ENCODE measurements at regions not wholly inside any gene's neighbourhood (a gene's known extent, or its start where the extent isn't known, plus 50 kb on each side); places are given as distances from the start of the nearest gene placed in this dataset.
"Not testable (repeated sequence)": the region's sequence is repeated elsewhere in the genome, so short reads cannot be mapped to it uniquely, and the experiment has no call there.

DNA sequence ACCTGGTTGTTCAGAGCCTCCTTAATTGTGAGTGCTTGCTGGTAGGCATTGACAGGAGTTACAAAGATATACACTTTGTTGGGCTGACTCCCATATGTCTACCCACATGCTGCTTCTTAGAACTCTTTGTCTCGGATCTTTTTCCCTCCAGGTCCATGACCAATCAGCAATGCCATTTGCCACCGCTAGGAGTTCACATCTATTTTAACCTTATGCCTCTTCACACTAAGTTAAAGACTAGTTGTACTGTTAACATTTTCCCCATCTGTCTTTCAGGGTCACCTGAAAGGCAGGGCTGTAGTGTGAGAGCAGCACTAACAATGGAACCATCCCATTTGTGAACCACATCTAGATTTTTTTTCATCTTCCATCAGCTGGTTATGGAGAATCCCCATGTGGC, 226.7 kb upstream of the NPY start:
- DNase-seq: no peak

DNA sequence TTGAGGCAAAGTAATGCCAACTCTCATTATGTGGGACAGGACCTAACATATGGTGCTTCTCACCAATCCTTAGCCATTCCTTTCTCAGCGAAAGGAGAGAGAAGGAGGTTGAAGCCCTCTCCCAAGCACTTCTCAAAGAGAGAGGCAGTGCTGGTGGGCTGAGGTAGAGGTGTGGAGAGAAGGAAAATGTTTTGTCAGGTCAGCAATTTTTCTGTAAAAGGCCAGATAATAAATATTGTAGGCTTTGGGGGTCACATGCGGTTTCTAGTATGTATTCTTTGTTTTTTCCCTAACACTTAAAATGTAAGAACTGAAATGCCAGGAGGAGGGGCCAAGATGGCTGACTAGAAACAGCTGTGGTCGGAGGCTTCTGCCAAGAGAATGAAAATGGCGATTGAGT, 225.0 kb upstream of the NPY start:
- no peak for DNase-seq

DNA sequence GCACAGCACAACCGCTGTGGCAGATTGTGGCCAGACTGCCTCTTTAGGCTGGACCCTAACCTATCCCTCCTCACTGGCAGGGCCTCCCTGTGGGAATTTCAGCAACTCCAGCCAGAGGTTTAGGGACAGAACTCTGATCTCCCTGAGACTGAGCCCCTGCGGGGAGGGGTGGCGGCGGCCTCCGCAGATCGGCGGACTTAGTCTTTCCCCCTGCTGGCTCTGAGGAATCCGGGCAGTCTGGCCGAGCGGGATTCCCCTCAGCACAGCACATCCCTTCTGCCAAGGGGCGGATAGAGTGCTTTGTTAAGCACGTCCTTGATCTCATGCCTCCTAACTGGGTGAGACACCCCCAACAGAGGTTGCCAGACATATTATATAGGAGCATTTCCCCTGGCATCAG, 224.2 kb upstream of the NPY start:
- no peak for DNase-seq

DNA sequence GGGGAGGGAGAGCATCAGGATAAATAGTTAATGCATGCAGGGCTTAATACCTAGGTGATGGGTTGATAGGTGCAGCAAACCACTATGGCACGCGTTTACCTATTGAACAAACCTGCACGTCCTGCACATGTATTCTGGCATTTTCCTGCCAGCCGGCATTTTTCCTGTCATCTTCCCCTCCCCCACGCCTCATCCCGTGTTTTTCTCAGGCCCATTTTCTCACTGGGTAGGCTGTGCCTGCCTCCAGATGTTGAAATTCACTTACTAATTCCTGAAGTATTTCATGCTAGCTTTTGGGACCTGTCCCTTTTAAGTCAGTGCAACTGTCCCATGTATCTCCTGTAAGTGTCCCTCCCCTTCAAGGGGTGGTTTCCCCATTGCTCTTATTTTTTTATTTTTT, 220.3 kb upstream of the NPY start:
- DNase-seq: no peak

DNA sequence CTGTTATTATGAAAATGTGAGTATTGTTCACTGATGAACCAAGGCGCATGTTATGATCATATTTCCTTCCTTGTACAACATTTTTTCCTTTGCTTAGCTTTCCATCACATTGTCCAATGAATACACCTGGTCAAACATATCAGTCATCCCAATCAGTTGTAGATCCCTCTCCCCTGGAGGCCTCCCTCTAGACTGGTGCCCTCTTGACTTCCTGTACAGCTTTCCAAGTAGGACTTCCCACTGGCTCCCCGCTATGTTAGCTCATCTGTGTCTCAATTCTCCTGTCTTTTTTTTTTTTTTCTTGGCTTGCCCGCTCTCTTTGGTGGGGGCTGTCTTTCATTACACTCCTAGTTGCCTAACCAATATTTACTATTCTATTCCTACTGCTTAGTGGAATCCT, 214.2 kb upstream of the NPY start:
- no peak for DNase-seq

DNA sequence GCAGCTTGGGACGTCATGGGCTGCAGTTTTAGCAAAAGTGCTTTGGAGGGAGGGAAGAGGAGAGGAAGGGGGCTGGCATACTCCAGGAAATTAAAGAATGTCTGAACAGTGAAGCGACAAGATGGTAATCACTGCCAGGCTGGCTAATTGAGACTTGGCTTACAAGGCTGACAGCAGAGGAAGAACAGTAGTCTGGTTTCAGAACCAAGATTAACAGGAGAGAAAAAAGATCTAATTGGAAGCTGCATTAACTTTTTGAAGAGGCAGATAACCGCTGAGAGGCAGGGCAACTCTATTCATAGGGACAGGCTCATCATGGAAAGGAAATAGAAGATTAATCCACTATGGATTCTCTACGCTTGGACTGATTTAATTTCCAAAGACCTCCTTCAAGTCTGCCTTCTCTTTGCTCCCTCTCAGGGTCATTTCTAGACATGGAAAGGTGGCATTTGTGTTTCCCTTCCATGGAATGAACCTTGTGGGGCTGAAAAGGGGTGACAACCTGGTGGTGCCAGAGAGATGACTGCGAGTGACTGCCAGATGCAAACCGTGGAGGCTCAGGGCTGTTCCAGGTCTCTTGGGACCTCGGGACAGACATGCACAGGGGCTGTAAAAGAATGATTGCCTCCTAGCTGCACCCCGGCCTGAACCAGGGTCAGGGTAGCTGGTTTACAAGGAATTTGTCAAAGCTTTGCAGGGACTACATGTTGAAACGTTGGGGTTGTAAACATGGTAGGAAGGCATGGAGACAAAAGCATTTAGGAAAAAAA, 210.2 kb upstream of the NPY start:
- DNase-seq: no peak

DNA sequence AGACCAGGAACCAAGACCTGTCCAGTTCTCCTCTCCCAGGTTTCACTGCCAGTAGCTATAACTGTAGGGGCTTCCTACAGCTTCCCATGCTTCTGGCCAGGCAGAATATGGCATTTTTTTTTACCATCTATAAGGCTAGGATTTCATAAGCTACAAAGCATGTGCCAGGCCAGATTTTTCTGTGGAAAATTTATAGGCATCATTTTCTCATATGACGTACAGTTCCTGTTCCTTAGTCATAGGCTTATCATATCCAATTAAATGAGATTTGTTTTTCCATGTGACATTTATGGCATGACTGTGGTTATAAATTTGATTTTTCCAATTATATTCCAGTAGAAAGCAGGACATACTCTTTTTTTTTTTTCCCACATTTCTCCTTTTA, 208.6 kb upstream of the NPY start:
- no peak for DNase-seq

DNA sequence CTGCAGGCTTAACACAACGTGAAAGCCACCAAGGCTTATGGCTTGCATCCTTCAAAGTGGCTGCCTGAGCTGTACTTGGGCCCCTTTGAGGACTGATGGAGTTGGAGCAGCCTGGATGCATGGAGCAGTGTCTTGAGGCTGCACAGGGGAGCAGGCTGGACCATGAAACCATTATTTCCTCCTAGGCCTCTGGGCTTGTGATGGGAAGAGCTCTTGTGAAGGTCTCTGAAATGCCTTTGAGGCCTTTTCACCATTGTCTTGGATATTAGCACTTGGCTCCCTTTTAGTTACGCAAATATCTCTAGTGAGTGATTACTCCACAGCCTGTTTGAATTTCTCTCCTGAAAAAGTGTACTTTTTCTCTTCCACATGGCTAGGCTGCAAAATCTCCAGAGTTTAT, 201.2 kb upstream of the NPY start:
- DNase-seq: no peak

DNA sequence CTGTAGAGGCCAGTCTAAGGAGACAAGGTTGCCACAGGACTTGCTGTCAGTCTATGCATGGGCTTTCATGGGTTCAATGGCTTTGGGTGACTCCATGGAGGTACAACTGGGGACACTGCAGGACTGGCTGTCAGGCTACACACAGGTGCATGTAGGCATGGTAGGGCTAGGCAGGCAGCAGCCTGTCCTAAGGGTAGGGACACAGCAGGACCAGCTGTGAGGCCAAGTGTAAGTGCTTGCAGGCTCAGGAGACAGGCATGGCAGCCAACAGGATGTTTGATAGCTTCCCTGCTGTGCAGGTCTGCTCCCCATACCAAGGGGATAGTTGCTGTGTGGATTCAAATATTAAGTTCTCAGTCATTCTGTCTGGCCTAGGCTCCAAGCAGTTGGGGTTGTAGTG, 181.0 kb upstream of the NPY start:
- DNase-seq: no peak

DNA sequence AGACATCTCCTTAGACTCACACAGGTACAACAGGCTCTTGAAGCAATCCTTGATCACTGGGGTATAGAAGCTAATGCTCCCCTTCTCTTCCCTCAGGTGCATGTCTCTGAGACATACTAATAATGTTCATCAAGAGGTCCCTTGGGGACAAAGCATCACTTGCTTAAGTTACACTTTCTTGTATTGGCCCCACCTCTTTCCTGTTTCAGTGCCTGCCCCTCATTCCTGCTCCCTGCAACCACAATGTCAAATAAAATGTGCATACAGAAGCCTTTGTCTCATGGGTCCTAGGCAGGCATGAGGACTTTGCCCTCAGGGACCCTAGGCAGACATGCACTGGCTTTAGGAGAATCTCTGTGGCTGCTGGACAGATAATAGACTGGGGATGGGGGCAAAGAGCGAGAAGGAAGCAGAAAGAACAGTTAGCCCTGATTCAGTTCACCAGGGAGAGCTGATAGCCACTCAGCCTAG, 175.0 kb upstream of the NPY start:
- no peak for DNase-seq

DNA sequence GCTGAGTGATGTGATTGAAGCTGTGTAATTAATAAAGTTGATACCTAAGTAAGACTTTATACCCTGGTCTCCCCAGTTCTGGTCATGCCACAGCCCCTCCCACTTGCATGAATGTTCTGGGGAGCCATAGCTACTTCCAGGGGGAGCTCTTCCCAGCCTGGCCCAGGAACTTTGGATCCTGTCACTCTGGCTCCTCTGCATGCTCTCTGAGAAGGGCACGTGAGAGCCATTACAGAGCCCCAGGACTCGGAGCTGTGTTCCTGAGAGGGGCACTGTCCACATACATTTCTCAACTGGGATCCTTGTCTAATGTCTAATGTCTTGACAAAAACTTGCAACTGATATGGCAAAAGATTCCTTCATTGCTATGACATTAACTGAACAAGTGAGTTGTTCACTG, 173.9 kb upstream of the NPY start:
- no peak for DNase-seq

DNA sequence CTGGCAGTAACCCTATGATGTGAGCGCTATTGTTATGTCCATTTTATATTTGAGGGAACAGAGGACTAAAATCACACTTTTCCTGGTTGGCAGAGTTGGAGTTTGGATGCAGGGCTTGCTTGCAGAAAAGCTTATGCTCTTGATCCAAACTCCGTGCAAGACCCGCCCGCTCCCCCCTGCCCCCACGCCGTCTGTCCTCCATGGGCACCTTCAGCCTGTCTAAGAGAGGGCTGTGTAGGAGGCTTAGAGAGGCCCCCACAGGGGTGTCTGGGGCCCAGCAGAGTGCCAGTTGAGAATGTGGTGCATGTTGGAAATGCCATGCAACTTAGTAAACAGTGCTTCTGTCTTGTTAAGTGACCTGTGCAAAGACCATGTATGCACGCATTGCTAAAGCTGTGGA, 170.5 kb upstream of the NPY start:
- no peak for DNase-seq

DNA sequence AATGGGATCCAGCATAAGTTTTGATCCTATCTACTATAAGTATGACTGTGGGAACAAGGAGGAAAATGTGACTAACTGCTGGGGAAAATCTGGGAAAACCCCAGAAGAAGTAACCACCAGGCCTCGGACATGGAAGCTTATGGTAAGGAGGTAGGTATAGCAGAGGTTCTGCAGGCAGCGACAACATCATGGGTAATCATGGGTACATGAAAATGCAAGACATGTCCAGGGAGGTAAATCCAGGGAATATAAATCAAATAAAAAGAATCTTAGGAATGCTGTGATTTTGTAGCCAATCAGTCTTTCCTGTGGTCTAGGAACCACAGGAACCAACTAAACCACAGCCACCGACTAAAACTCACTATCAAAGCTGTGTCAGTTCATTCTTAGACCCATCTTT, 168.3 kb upstream of the NPY start:
- no peak for DNase-seq

DNA sequence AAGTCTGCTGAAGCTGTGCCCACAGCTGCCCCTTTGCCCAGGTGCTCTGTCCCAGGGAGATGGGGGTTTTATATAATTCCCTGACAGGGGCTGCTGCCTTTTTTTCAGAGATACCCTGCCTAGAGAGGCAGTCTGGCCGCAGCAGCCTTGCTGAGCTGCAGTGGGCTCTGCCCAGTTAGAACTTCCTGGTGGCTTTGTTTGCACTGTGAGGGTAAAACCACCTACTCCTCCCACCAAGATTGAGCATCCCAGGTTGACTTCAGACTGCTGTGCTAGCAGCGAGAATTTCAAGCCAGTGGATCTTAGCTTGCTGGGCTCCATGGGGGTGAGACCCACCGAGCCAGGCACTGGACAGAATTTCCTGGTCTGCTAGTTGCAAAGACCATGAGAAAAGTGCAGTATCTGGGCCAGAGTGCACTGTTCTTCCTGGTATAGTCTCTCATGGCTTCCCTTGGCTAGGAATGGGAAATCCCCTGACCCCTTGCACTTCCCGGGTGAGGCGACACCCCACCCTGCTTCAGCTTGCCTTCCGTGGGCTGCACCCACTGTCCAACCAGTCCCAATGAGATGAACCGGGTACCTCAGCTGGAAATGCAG, 166.0 kb upstream of the NPY start:
- not testable (repeated sequence) for DNase-seq

DNA sequence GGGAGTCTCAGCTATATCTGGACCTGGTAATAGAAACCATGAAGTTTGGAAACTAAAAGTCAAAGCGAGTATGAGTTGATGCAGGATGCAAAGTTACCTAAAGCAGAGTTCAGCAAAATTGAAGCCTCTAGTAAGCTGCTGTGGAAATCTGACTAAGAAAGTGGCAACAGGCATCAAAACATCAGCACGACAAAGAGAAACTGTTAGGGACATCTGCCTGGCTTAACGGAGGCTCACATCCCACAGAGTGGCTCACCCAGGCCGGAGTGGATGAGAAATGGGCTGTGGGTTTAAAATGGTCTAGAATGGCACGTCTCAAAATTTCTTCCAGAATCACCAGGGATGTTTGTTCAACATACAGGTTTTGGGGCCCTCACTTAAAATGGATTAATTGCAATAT, 164.1 kb upstream of the NPY start:
- no peak for DNase-seq

DNA sequence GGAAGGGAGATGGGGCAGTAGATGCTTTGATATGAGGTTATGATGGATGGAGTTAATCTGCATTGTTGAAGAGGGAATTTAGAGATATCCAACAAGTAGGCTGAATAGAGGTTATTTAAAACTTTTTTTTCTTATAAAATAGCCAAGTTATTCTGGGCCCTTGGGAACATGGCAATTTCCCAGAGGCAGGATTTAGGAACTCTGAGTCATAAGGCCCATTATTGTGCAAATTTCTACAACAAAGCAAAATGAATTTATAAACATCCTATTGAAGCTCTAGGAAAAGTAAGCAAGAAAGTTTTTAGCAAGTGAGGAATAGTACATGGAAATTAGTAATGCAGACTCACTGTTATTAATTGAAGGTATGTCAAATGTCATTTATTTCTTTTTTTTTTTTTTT, 160.9 kb upstream of the NPY start:
- DNase-seq: no peak

DNA sequence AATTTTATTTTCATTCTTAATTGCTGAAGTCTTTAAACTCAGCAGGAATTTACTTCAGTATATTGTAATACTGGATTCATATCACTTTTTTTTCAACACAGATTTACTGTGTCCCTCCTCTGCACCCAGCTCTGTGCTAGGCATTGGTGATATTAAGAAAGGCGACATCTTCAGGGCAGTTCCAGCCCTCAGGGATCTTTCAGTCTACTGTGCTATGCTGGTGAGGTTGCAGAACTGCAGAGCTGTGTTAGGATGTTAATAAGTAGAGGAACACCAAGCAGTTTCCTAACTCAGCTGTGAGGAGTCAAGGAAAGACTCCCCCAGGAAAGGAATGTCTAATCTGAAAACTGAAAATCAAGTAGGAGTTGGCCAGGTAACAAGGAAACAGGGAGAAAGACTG, 158.2 kb upstream of the NPY start:
- DNase-seq: no peak

DNA sequence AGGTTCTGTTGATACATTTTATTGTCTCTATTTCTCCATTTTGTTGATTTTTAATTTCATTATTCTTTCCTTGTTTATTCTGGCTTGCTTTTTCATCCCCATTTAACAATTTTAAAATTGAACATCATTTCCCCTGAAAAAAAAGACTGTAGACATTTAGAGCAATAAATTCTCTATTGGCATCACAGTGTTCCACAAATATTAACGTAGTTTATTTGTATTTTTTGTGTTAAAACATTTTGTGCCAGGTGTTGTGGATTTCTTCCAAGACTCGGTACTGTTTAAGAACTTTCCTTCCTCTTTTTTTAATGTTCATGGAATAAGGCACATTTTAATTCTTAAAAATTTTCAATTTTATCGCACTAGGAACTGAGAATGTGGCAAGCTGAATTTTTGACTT, 156.1 kb upstream of the NPY start:
- DNase-seq: no peak

DNA sequence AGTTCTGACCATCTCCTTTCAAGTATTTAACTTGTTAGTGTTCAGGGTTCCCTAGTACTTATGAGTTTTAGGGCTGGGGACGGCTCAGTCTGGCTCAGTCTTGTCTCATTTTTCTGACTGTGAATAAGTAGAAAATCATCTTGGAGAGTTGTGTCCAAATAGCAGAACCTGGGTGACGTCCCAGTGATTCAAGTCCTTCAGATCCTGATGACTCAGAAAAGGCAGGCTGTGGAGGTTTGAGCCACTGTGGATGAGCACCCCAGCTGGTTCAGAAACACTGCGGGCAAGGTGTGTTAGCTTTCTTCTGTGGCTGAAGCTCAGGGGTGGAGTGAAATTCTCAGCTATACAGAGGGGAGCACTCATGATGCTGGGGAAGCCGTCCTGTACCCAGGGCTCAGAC, 154.4 kb upstream of the NPY start:
- no peak for DNase-seq

DNA sequence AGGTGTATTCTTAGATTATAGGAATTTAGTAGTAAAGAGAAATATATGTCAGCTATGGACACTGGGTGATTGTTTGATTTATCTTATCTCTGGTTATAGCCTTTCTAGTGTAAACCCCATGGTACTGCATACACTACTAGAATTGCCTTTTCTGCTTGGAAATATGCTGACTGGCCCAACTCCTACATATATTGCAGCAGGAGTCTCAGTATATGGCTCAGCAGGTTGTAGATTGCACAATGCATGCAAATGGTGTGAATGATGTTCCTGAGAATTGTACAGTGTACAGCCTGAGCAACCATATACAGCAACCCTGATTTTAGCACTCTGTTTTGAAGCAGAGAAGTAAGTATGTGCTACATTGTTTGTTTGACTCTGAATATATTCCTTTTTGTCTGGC, 153.4 kb upstream of the NPY start:
- no peak for DNase-seq

DNA sequence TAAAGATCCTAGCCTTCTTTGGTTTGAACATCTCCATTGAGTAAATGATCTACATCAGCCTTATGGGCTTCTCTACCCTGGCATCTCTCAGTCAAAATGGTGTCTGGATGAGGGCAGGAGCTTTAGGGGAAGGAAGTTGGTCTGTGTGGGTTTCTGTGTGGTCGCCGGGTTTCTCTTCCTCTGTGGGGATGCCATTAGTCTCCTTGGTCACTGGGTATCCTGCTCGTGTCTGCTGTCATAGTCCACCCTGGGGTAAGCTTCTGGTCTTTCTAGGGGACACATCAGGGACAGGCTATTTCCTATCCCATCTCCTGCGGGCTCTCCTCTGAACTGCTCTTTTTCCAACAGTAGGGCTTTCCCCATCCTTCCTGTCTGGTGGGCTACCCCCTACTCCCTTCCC, 150.3 kb upstream of the NPY start:
- DNase-seq: no peak

DNA sequence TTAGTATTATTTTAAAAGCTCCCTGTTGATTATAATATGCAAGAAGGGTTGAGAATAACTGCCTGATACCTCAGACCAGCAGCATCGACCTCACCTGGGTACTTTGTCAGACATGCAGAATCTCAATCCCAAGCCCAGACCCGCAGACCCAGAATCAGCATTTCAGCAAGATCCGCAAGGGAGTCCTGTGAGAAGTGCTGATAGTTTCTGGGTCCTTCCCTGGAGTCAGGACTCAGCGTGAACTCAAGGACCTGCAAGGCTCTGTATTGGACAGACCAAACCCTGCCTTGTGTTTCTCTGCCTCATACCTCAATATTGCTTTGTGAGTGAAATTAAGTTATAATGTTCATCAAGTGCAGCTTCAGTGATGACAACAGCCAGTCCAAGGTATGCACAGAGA, 149.5 kb upstream of the NPY start:
- no peak for DNase-seq

DNA sequence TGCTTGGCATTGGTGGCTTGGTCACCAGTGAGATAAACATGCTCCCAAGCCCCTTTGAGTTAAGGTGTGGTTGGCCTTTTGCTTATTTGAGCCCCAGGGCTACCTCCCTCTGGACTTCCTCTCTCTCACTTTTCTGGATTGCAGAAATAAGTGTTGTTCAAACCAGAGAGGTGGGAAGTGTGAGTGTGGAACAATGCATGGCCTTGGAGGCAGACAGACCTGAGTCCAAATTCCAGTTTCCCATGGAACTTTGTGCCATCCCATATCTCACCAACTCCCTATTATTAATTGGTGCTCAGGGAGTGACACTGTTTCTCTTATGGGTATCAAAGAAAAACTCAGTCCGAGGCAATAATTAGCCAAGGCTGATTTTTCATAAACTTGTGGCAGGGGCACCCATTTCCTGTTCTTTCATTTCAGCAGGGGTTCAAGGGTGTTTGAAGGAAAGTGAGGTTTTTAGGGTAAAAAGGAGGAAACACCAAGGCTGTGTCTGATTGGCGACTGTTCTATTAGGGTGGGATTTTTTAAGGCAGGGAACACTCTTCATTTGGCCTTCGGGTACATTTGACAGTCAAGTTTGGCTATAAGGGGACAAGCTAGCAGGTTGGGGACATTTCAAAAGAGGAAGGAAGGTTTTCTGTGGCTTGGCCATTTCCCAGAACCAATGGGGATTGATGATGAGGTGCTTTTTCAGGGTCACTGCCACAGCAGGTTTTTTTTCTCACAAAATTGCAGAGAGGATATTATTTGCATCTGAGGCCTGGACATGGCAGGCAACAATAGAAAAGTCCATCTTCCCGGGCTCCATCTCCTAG, 148.8 kb upstream of the NPY start:
- no peak for DNase-seq

DNA sequence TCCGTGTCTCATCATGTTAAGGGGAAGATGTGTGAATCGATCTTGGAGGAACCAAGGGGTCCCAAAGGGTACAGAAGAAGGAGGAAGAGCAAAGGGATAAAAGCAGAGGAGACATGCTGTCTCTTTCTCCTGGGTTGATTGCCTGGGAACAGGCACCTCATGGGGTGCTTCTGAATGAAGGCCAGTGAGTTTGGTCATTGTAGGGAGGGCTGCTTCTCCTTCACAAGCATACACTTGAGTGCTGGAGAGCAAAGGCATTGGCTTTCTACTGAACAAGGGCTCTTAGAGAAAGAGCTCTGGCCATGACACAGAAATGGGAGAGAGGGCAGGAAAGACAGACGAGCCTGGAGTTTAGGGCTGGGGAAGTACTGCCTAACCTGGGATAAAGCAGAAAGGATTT, 146.7 kb upstream of the NPY start:
- no peak for DNase-seq

Data from suppressor macrophage treated with lipopolysaccharide for 1 hour (primary cell).